ENCODE measurements at regions not wholly inside any gene's neighbourhood (a gene's known extent, or its start where the extent isn't known, plus 50 kb on each side); places are given as distances from the start of the nearest gene placed in this dataset.
"Not testable (repeated sequence)": the region's sequence is repeated elsewhere in the genome, so short reads cannot be mapped to it uniquely, and the experiment has no call there.

GRCh38 chr11:21774212-21774611 is 418.7 kb upstream of the ANO5 start:
- ChIA-PET CTCF (no interaction called here), POLR2A (no interaction called here)
- TF ChIP-seq L3MBTL2 (conservative IDR thresholded peaks at IDR 0.05) (no peak), LEF1 (IDR thresholded peaks at IDR 0.05; ENCODE audit: borderline replicate concordance) (no peak), ZNF384 (IDR thresholded peaks at IDR 0.05) (no peak), FOXA1 (IDR thresholded peaks at IDR 0.05) (no peak), TARDBP (IDR thresholded peaks at IDR 0.05) (no peak), CTBP1 (IDR thresholded peaks at IDR 0.05; ENCODE audit: borderline replicate concordance) (no peak), FOXK2 (IDR thresholded peaks at IDR 0.05) (no peak), ELF4 (IDR thresholded peaks at IDR 0.05) (no peak), BHLHE40 (IDR thresholded peaks at IDR 0.05; ENCODE audit: borderline replicate concordance) (no peak)
- DNase-seq (ENCODE audit: extremely low spot score), result no peak

GRCh38 chr11:21775911-21776310 is 417.0 kb upstream of the ANO5 start:
- TF ChIP-seq HDGF (IDR thresholded peaks at IDR 0.05; ENCODE audit: borderline replicate concordance) (no peak), FOXM1 (IDR thresholded peaks at IDR 0.05; ENCODE audit: borderline replicate concordance) (no peak), FOXK2 (IDR thresholded peaks at IDR 0.05) (no peak), ELF4 (IDR thresholded peaks at IDR 0.05) (no peak), FOXA1 (IDR thresholded peaks at IDR 0.05) (no peak), NFRKB (IDR thresholded peaks at IDR 0.05) (no peak), SUZ12 (IDR thresholded peaks at IDR 0.05) (no peak)
- CTCF ChIA-PET, result no interaction called here
- no peak for DNase-seq (ENCODE audit: extremely low spot score)
- POLR2A ChIA-PET, result no interaction called here

- ChIA-PET CTCF (no interaction called here), POLR2A (no interaction called here)
- no peak for DNase-seq (ENCODE audit: extremely low spot score)
- no peak for TF ChIP-seq LEF1 (IDR thresholded peaks at IDR 0.05; ENCODE audit: borderline replicate concordance)
- TF ChIP-seq SP1 (IDR thresholded peaks at IDR 0.05), result no peak
- no peak for TF ChIP-seq BHLHE40 (IDR thresholded peaks at IDR 0.05; ENCODE audit: borderline replicate concordance)
- no peak for TF ChIP-seq CTBP1 (IDR thresholded peaks at IDR 0.05; ENCODE audit: borderline replicate concordance)
- no peak for TF ChIP-seq ZNF384 (IDR thresholded peaks at IDR 0.05)
- no peak for TF ChIP-seq FOXK2 (IDR thresholded peaks at IDR 0.05)
- no peak for TF ChIP-seq ELF4 (IDR thresholded peaks at IDR 0.05)
- no peak for TF ChIP-seq L3MBTL2 (conservative IDR thresholded peaks at IDR 0.05)
- TF ChIP-seq SUZ12 (IDR thresholded peaks at IDR 0.05), result no peak
- TF ChIP-seq FOXM1 (IDR thresholded peaks at IDR 0.05; ENCODE audit: borderline replicate concordance), result no peak
- TF ChIP-seq NFRKB (IDR thresholded peaks at IDR 0.05), result no peak
- no peak for TF ChIP-seq FOXA1 (IDR thresholded peaks at IDR 0.05)
- TF ChIP-seq ARNT (IDR thresholded peaks at IDR 0.05), result no peak
- no peak for TF ChIP-seq PKNOX1 (IDR thresholded peaks at IDR 0.05)
- no peak for TF ChIP-seq TARDBP (IDR thresholded peaks at IDR 0.05)
- TF ChIP-seq HDGF (IDR thresholded peaks at IDR 0.05; ENCODE audit: borderline replicate concordance), result no peak
These were observed 408.9 kb upstream of the ANO5 start for GRCh38 chr11:21783954-21784353.

- ChIA-PET POLR2A (no interaction called here), CTCF (no interaction called here)
- TF ChIP-seq SUZ12 (IDR thresholded peaks at IDR 0.05) (no peak), ARNT (IDR thresholded peaks at IDR 0.05) (no peak), HDGF (IDR thresholded peaks at IDR 0.05; ENCODE audit: borderline replicate concordance) (no peak), L3MBTL2 (conservative IDR thresholded peaks at IDR 0.05) (no peak), FOXM1 (IDR thresholded peaks at IDR 0.05; ENCODE audit: borderline replicate concordance) (no peak), CTBP1 (IDR thresholded peaks at IDR 0.05; ENCODE audit: borderline replicate concordance) (no peak), LEF1 (IDR thresholded peaks at IDR 0.05; ENCODE audit: borderline replicate concordance) (no peak), FOXA1 (IDR thresholded peaks at IDR 0.05) (no peak), ELF4 (IDR thresholded peaks at IDR 0.05) (no peak), TARDBP (IDR thresholded peaks at IDR 0.05) (no peak), ZNF384 (IDR thresholded peaks at IDR 0.05) (no peak), NFRKB (IDR thresholded peaks at IDR 0.05) (no peak), PKNOX1 (IDR thresholded peaks at IDR 0.05) (no peak)
- no peak for DNase-seq (ENCODE audit: extremely low spot score)
These were observed 407.5 kb upstream of the ANO5 start for GRCh38 chr11:21785351-21785750.

- no peak for DNase-seq (ENCODE audit: extremely low spot score)
These were observed 398.6 kb upstream of the ANO5 start for GRCh38 chr11:21794306-21794705.

GRCh38 chr11:21798216-21798615 is 394.7 kb upstream of the ANO5 start:
- no peak for DNase-seq (ENCODE audit: extremely low spot score)
- CTCF ChIA-PET, result no interaction called here

More at GRCh38 chr11:21794306-21794705, 398.6 kb upstream of the ANO5 start:
- TF ChIP-seq SP1 (IDR thresholded peaks at IDR 0.05) (no peak), BHLHE40 (IDR thresholded peaks at IDR 0.05; ENCODE audit: borderline replicate concordance) (no peak), ELF4 (IDR thresholded peaks at IDR 0.05) (no peak), FOXK2 (IDR thresholded peaks at IDR 0.05) (no peak), SUZ12 (IDR thresholded peaks at IDR 0.05) (no peak), ARNT (IDR thresholded peaks at IDR 0.05) (no peak), HDGF (IDR thresholded peaks at IDR 0.05; ENCODE audit: borderline replicate concordance) (no peak), NFRKB (IDR thresholded peaks at IDR 0.05) (no peak), CTBP1 (IDR thresholded peaks at IDR 0.05; ENCODE audit: borderline replicate concordance) (no peak), PKNOX1 (IDR thresholded peaks at IDR 0.05) (no peak), FOXA1 (IDR thresholded peaks at IDR 0.05) (no peak)
- ChIA-PET POLR2A (no interaction called here), CTCF (no interaction called here)

GRCh38 chr11:21804523-21804922 is 388.4 kb upstream of the ANO5 start:
- CTCF ChIA-PET; DNase-seq (ENCODE audit: extremely low spot score); POLR2A ChIA-PET: not testable (repeated sequence)

More at GRCh38 chr11:21798216-21798615, 394.7 kb upstream of the ANO5 start:
- TF ChIP-seq CTBP1 (IDR thresholded peaks at IDR 0.05; ENCODE audit: borderline replicate concordance) (no peak), L3MBTL2 (conservative IDR thresholded peaks at IDR 0.05) (no peak), ARNT (IDR thresholded peaks at IDR 0.05) (no peak), LEF1 (IDR thresholded peaks at IDR 0.05; ENCODE audit: borderline replicate concordance) (no peak), SUZ12 (IDR thresholded peaks at IDR 0.05) (no peak), SP1 (IDR thresholded peaks at IDR 0.05) (no peak), ELF4 (IDR thresholded peaks at IDR 0.05) (no peak), PKNOX1 (IDR thresholded peaks at IDR 0.05) (no peak)
- POLR2A ChIA-PET, result no interaction called here

Measured in HEK293T (cell line).